Peyer's patch (tissue), 4 donors: ENCODE measurements at regions not wholly inside any gene's neighbourhood (a gene's known extent, or its start where the extent isn't known, plus 50 kb on each side); places are given as distances from the start of the nearest gene placed in this dataset.

Experiments
- CTCF ChIP-seq, 6 experiments: fragments of 450-650 bp in 4 of 6; fragments of 200-600 bp in 2 of 6; sonication (generic) in 1 of 6; IDR thresholded peaks; one replicate each; pipeline ENCODE4 v1.5.1; 2017 to 2019; ENCODE audit warnings: antibody characterized with exemption in 6 of 6, mild to moderate bottlenecking in 3 of 6, moderate library complexity in 1 of 6
- POLR2A ChIP-seq, 2 donors: fragments of 450-650 bp; IDR thresholded peaks; one replicate each; pipeline ENCODE4 v1.5.1; 2017; ENCODE audit warnings: antibody characterized with exemption in 2 of 2, mild to moderate bottlenecking in 2 of 2, moderate library complexity in 2 of 2

GRCh38 chr10:33094263-33095051 is 136.4 kb upstream of the ITGB1 start:
- TF ChIP-seq CTCF (IDR thresholded peaks at IDR 0.05): no peak
- no peak for TF ChIP-seq POLR2A (IDR thresholded peaks at IDR 0.05)
